ENCODE measurements at regions not wholly inside any gene's neighbourhood (a gene's known extent, or its start where the extent isn't known, plus 50 kb on each side); places are given as distances from the start of the nearest gene placed in this dataset.
"Not testable (repeated sequence)": the region's sequence is repeated elsewhere in the genome, so short reads cannot be mapped to it uniquely, and the experiment has no call there.

DNA sequence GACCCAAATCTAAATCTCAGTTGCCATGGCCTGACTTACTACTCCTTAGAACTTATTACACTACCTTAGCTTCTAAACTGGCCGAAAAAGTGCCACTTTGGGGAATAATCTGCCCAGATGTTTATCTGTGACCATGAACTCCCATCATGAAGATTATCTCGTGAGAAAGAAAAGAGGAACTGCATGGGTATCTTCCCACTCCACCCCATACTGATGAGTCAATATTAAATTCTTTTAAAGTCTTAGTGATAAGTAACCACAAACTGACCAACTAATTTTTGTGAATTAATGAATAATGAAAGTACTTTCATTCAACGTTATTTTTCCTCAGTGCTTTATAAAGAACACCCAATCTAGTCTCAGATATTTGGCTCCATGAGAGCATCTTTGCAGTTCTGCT is 493.5 kb downstream of the EBF1 start:
- in situ Hi-C loops (cut with HindIII; ENCODE audit: low sequenced_read_pairs), result no loop called here

DNA sequence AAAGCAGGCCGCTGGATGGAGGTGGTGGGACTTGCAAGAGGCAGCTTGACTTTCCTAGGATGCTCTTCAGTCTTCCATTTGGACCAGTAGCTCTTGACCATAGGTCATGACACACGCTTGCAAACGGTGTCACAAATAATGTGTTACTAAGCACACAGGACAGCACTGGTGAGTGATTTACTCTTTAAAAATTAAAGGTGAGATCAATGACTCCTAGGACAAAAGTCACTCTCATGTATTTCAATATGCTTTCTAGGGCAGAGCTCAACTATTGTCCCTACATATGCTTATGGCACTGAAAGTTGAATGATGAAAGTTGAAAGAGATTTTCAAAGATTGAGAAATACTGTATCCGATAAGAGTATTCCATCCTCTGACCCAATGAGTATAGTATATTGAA is 496.7 kb downstream of the EBF1 start:
- in situ Hi-C loops (cut with HindIII; ENCODE audit: low sequenced_read_pairs), result no loop called here

- in situ Hi-C loops (cut with HindIII; ENCODE audit: low sequenced_read_pairs), result no loop called here
Measured at GRCh38 chr5:158601118-158601517, 498.6 kb downstream of the EBF1 start.

- in situ Hi-C loops (cut with HindIII; ENCODE audit: low sequenced_read_pairs), result no loop called here
Measured at GRCh38 chr5:158600679-158601078, 499.0 kb downstream of the EBF1 start.

DNA sequence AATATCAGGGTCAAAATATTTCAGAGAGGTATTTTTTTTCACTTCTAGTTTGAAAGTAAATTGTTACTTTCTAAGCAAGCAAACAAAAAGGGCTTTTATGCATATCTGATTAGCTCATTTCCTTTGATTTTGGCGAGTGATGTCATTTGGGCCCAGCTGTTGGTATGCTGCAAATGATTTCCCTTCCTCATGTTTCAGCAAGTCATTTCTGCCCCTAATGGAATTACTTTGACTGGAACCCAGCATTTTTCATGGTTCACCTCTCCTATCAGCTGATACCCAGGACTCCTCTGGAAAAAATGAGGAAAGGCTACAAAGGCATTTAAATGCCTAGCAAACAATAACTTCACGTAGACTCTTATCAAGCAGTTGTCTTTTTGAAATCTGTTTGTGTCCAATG is 500.6 kb downstream of the EBF1 start:
- in situ Hi-C loops (cut with HindIII; ENCODE audit: low sequenced_read_pairs), result no loop called here

- in situ Hi-C loops (cut with HindIII; ENCODE audit: low sequenced_read_pairs), result no loop called here
Measured at GRCh38 chr5:158594595-158595242, 505.0 kb downstream of the EBF1 start.

DNA sequence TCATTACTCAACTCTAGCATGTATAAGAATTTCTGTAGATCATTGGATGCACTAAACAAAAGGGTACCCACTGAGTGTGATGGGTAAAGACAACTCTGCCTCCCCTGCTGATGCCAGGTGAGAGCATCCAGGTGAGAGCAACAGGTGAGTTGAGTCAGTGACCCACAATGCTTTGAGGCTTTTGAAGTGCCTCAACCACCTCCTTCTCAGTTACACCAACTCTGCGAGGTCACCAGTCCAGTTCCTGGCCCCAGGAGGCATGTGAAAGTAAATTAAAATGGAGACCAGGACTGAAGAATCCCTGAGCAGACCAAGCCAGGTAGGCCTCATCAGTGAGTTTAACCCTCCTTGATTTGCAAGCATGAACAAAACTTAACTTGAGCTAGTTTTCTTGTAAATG is 505.8 kb downstream of the EBF1 start:
- in situ Hi-C loops (cut with HindIII; ENCODE audit: low sequenced_read_pairs), result no loop called here

DNA sequence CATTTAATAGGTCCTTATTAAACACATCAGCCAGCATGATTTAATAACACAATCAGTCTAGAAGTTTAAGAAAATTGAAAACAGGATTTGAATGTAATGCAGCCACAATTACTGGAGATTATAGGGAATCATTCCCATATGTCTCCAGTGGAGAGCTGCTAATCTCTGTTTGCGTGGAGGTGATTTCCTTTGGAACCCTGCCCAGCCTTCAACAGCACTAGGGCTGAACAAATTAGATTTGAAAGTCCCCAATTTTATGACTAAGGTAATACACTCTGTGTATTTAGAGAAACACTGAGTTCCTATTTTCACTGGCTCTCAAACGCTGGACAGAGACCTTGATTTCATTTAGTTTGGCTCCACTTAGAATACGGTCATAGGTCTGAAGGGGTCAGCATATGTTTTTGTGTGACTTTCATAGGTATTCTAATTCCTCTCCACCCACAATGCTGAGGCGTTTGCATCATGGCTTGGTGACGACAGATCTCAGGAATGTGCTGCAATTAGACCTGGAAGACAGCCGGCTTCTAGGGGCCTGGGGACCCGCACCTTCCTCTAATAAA is 508.3 kb downstream of the EBF1 start:
- in situ Hi-C loops (cut with HindIII; ENCODE audit: low sequenced_read_pairs), result no loop called here

GRCh38 chr5:158590746-158591300 is 508.9 kb downstream of the EBF1 start:
- in situ Hi-C loops (cut with HindIII; ENCODE audit: low sequenced_read_pairs), result no loop called here

GRCh38 chr5:158589939-158590338 is 509.8 kb downstream of the EBF1 start:
- in situ Hi-C loops (cut with HindIII; ENCODE audit: low sequenced_read_pairs), result no loop called here

- in situ Hi-C loops (cut with HindIII; ENCODE audit: low sequenced_read_pairs), result no loop called here
Measured at GRCh38 chr5:158588617-158589016, 511.1 kb downstream of the EBF1 start.

DNA sequence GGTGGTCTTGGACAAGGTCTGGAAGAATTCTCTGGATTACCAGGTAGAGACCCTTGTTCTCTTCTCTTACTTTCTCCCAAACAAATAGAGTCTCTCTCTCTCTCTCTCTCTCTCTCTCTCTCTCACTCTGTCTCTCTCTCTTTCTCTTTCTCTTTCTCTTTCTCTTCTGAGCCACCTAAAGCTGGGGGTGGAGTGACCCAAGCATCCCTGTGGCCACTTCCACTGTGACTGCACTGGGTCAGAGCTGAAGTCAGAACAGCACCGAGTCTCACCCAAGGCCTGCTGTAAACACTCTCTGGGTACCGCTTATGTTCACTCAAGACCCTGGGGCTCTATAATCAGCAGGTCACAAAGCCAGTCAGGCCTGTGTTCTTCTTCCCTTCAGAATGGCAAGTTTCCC is 513.7 kb downstream of the EBF1 start:
- in situ Hi-C loops (cut with HindIII; ENCODE audit: low sequenced_read_pairs), result no loop called here

- in situ Hi-C loops (cut with HindIII; ENCODE audit: low sequenced_read_pairs), result not testable (repeated sequence)
Measured at GRCh38 chr5:158582669-158583068, 517.0 kb downstream of the EBF1 start.

DNA sequence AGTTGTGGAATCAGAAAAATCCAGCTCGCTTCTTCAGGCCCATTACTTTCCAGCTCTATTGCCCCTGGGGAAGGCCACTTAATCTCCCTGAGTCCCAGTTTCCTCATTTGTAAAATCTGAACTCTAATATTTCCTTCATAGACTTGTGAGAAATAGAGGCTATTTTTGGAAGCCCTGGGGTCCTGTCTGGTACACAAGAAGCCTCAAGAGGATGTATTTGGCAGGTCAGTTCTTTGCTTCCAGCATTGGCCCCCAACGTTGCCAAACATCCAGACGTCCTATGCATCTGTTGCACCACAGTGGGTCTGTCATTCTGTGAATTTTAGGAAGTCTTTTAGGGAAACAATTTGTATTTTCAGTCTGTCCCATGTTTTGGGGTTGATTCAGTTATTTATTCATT is 525.9 kb downstream of the EBF1 start:
- in situ Hi-C loops (cut with HindIII; ENCODE audit: low sequenced_read_pairs), result no loop called here

- in situ Hi-C loops (cut with HindIII; ENCODE audit: low sequenced_read_pairs), result no loop called here
Measured at GRCh38 chr5:158570502-158570901, 529.2 kb downstream of the EBF1 start.

- in situ Hi-C loops (cut with HindIII; ENCODE audit: low sequenced_read_pairs), result no loop called here
Measured at GRCh38 chr5:158569534-158569933, 530.2 kb downstream of the EBF1 start.

GRCh38 chr5:158565017-158565789 is 534.5 kb downstream of the EBF1 start:
- in situ Hi-C loops (cut with HindIII; ENCODE audit: low sequenced_read_pairs), result no loop called here

DNA sequence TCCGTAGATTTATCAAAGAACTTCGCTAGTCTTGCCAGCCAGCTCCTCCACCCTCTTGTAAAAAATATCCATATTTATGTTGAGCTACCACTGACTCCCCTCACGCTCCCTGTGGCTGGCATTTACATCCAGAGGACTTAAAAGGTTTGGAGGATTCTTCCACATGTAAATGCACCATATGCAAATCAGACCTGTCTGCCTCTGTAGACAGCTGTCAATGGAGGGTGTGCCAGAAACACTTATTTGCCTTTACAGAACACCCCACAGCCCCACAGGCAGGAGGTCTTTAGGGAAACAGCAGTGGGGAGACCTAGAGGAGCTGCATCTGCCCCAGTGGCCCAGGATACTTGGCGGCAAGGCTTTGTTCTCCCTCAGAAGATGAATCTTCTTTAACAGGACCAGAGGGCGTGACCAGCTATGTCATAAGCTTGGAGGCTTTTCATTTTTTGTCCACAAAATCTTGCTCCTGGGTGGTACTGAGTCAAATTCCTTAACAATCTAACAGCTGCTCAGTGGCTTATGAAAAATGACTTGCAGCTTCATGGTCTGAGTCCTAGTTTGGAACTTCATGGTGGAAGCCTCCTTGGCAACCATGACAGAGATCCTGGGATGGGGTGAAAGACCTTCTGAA is 535.8 kb downstream of the EBF1 start:
- in situ Hi-C loops (cut with HindIII; ENCODE audit: low sequenced_read_pairs), result no loop called here

- in situ Hi-C loops (cut with HindIII; ENCODE audit: low sequenced_read_pairs), result no loop called here
Measured at GRCh38 chr5:158561562-158562190, 538.0 kb downstream of the EBF1 start.

DNA sequence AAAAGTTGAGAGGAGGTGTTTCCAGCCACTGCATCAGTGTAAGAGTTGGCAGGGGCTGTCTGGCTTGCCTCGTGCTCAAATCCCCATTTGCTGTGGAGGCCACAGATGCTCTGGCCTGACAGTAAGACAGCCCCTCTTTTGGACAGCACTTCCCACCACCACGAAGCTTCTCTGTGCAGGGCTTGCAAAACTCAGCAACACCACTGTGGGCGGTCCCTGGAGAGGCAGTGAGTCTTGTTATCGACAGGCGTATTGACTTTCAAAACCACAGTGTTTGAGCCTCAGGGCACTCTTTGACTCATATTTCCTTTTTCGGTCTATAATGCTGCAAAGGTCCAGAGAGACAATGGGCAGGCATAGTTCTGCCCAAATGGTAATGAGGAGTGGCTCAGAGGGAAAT is 539.5 kb downstream of the EBF1 start:
- in situ Hi-C loops (cut with HindIII; ENCODE audit: low sequenced_read_pairs), result no loop called here

- in situ Hi-C loops (cut with HindIII; ENCODE audit: low sequenced_read_pairs), result no loop called here
Measured at GRCh38 chr5:158559643-158560042, 540.1 kb downstream of the EBF1 start.
